ENCODE measurements at regions not wholly inside any gene's neighbourhood (a gene's known extent, or its start where the extent isn't known, plus 50 kb on each side); places are given as distances from the start of the nearest gene placed in this dataset.
"Not testable (repeated sequence)": the region's sequence is repeated elsewhere in the genome, so short reads cannot be mapped to it uniquely, and the experiment has no call there.

- H3K36me3 ChIP-seq (replicated peaks in 1 of 2) = no peaks in the 10 kb centered on the region
- H3K27ac ChIP-seq = no peak overlapping the region
- TF ChIP-seq POLR2A (IDR thresholded peaks at IDR 0.05) (no peak), CTCF (IDR thresholded peaks at IDR 0.05) (no peak)
- no peaks in the 10 kb centered on the region for H3K27me3 ChIP-seq
- WGBS, 4 donors = 77 to 100% (median 84%) methylated on average over 1 of the region's 1 CpG
- H3K9me3 ChIP-seq (replicated peaks in 1 of 3) = no peaks in the 10 kb centered on the region
- H3K4me1 ChIP-seq (replicated peaks in 1 of 2) = no peaks in the 10 kb centered on the region
- intact Hi-C loops (cut with DNase I) = no loop called here
- H3K4me3 ChIP-seq = no peak overlapping the region
- no peak for DNase-seq
These were observed 1989.4 kb downstream of the PCDH9 start for GRCh38 chr13:65240773-65241172.

DNA sequence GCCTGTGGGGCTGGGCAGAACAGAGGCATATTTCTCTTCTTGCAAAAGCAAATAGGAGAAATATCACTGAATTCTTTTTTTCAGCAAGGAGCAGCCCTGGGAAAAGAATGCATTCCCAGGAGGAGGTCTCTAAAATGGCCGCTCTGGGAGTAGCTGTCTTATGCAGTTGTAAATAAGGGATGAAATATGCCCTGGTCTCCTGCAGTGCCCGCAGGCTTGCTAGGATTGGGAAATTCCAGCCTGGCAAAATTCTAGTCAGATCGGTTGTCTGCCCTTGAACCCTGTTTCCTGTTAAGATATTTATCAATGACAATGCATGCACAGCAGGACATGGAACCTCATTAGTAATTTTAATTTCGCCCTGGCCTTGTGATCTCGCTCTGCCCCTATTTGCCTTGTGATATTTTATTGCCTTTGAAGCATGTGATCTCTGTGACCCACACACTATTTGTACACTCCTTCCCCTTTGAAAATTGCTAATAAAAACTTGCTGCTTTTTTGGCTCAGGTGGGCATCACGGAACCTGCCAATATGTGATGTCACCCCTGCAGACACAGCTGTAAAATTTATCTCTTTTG is 1993.2 kb downstream of the PCDH9 start:
- H3K4me3 ChIP-seq = no peak overlapping the region
- H3K27ac ChIP-seq = no peak overlapping the region
- WGBS, 4 donors = 74 to 80% (median 78%) methylated on average over 6 of the region's 6 CpGs
- H3K4me1 ChIP-seq (replicated peaks in 1 of 2) = no peaks in the 10 kb centered on the region
- no peaks in the 10 kb centered on the region for H3K9me3 ChIP-seq (replicated peaks in 1 of 3)
- intact Hi-C loops (cut with DNase I) = no loop called here
- no peak for TF ChIP-seq CTCF (IDR thresholded peaks at IDR 0.05)
- no peak for TF ChIP-seq POLR2A (IDR thresholded peaks at IDR 0.05)
- DNase-seq = no peak
- no peaks in the 10 kb centered on the region for H3K36me3 ChIP-seq (replicated peaks in 1 of 2)
- no peaks in the 10 kb centered on the region for H3K27me3 ChIP-seq

GRCh38 chr13:65217471-65217995 is 2012.6 kb downstream of the PCDH9 start:
- no peaks in the 10 kb centered on the region for H3K9me3 ChIP-seq (replicated peaks in 1 of 3)
- no peaks in the 10 kb centered on the region for H3K27me3 ChIP-seq
- no peaks in the 10 kb centered on the region for H3K4me1 ChIP-seq (replicated peaks in 1 of 2)
- intact Hi-C loops (cut with DNase I) = no loop called here
- TF ChIP-seq POLR2A (IDR thresholded peaks at IDR 0.05) = no peak
- TF ChIP-seq CTCF (IDR thresholded peaks at IDR 0.05) = no peak
- no peak overlapping the region for H3K27ac ChIP-seq
- H3K36me3 ChIP-seq (replicated peaks in 1 of 2) = no peaks in the 10 kb centered on the region
- H3K4me3 ChIP-seq = no peak overlapping the region
- no peak for DNase-seq
- WGBS, 4 donors = 86 to 93% (median 88%) methylated on average over 7 of the region's 7 CpGs

DNA sequence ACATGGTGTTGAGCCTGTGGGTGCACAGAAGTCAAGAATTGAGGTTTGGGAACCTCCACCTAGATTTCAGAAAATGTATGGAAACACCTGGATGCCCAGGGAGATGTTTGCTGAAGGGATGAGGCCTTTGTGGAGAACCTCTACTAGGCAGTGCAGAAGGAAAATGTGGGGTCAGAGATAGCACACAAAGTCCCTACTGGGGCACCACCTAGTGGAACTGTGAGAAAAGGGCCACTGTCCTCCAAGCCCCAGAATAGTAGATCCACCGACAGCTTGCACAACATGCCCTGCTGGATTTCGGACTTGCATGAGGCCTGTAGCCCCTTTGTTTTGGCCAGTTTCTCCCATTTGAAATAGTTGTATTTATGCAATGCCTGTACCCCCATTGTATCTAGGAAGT is 2027.3 kb downstream of the PCDH9 start:
- H3K36me3 ChIP-seq (replicated peaks in 1 of 2); H3K4me3 ChIP-seq; H3K9me3 ChIP-seq (replicated peaks in 1 of 3); H3K27ac ChIP-seq; H3K27me3 ChIP-seq; H3K4me1 ChIP-seq (replicated peaks in 1 of 2); intact Hi-C loops (cut with DNase I); DNase-seq: not testable (repeated sequence)
- 79 to 88% (median 84%) methylated on average over 2 of the region's 2 CpGs for WGBS, 4 donors

DNA sequence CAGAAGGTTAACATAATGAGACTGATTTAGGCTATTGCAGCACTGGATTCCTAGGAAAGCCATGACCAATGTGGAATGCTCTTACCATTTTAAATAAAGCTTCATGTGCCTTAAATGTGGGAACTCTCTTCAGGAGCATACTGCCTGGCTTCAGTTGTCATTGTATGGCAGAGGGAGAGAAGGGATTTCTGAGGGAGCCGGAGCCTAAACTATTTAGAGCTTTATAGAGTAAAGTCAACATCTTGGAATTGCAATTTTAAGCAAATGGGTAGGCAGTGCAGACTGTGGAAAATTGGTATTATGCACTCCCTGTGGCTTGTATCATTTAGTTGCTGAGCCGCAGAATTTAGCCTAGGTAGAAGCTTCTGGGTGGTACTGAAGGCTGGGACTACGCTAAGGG is 2041.4 kb downstream of the PCDH9 start:
- WGBS, 4 donors = 84 to 93% (median 86%) methylated on average over 3 of the region's 3 CpGs
- Histone ChIP-seq H3K36me3 (replicated peaks in 1 of 2) (no peaks in the 10 kb centered on the region), H3K9me3 (replicated peaks in 1 of 3) (no peaks in the 10 kb centered on the region), H3K27ac (no peak overlapping the region), H3K27me3 (no peaks in the 10 kb centered on the region), H3K4me1 (replicated peaks in 1 of 2) (no peaks in the 10 kb centered on the region), H3K4me3 (no peak overlapping the region)
- TF ChIP-seq POLR2A (IDR thresholded peaks at IDR 0.05) (no peak), CTCF (IDR thresholded peaks at IDR 0.05) (no peak)
- no peak for DNase-seq
- intact Hi-C loops (cut with DNase I) = no loop called here
